ENCODE measurements at regions not wholly inside any gene's neighbourhood (a gene's known extent, or its start where the extent isn't known, plus 50 kb on each side); places are given as distances from the start of the nearest gene placed in this dataset.

DNA sequence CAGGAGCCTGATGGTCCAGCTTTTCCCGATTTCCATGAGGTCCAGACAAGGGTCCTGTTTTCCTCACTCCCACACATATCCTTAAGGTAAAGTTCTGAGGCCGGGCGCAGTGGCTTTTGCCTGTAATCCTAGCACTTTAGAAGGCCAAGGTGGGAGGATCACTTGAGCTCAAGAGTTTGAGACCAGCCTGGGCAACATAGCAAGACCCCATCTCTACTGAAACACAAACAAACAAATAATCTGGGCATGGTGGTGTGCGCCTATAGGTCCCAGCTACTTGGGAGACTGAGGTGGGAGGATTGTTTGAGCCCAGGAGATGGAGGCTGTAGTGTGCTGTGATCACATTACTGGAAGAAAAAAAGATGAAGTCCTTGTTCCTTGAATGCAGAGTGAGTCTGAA lies 53.2 kb upstream of the IYD start:
- Histone ChIP-seq H3K9me2 (ENCODE audit: insufficient read depth, low read length) (no peaks in the 10 kb centered on the region), H3K4me2 (ENCODE audit: low read length) (no peak overlapping the region), H3F3A (ENCODE audit: insufficient read depth, low read length, poor library complexity, severe bottlenecking) (no peaks in the 10 kb centered on the region), H4K20me1 (ENCODE audit: insufficient read depth) (no peaks in the 10 kb centered on the region), H3K9me3 (ENCODE audit: low read length) (no peaks in the 10 kb centered on the region), H3K4me3 (ENCODE audit: low read length) (no peak overlapping the region), H3K27me3 (ENCODE audit: insufficient read depth, low read depth, low read length) (no peaks in the 10 kb centered on the region), H3K79me2 (replicated peaks; ENCODE audit: insufficient read depth, low read length) (no peaks in the 10 kb centered on the region), H2AFZ (ENCODE audit: low read depth, low read length) (no peak overlapping the region), H3K9ac (ENCODE audit: low read length) (no peak overlapping the region), H3K27ac (ENCODE audit: low read length) (no peak overlapping the region), H3K36me3 (ENCODE audit: insufficient read depth, low read length) (no peaks in the 10 kb centered on the region)
- no peak for TF ChIP-seq RAD21 (conservative IDR thresholded peaks at IDR 0.05)
- TF ChIP-seq SMC3 (conservative IDR thresholded peaks at IDR 0.05; ENCODE audit: poor library complexity): no peak
- TF ChIP-seq, protein P1, sequence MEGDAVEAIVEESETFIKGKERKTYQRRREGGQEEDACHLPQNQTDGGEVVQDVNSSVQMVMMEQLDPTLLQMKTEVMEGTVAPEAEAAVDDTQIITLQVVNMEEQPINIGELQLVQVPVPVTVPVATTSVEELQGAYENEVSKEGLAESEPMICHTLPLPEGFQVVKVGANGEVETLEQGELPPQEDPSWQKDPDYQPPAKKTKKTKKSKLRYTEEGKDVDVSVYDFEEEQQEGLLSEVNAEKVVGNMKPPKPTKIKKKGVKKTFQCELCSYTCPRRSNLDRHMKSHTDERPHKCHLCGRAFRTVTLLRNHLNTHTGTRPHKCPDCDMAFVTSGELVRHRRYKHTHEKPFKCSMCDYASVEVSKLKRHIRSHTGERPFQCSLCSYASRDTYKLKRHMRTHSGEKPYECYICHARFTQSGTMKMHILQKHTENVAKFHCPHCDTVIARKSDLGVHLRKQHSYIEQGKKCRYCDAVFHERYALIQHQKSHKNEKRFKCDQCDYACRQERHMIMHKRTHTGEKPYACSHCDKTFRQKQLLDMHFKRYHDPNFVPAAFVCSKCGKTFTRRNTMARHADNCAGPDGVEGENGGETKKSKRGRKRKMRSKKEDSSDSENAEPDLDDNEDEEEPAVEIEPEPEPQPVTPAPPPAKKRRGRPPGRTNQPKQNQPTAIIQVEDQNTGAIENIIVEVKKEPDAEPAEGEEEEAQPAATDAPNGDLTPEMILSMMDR (IDR thresholded peaks at IDR 0.05; ENCODE audit: poor library complexity, severe bottlenecking): no peak
- TF ChIP-seq EP300 (conservative IDR thresholded peaks at IDR 0.05; ENCODE audit: poor library complexity, severe bottlenecking): no peak
- TF ChIP-seq TAF1 (IDR thresholded peaks at IDR 0.05; ENCODE audit: low read depth): no peak
- TF ChIP-seq POLR2AphosphoS5 (IDR thresholded peaks at IDR 0.05): no peak
- TF ChIP-seq MXI1 (conservative IDR thresholded peaks at IDR 0.05; ENCODE audit: poor library complexity, severe bottlenecking): no peak
- TF ChIP-seq EZH2 (IDR thresholded peaks at IDR 0.05; ENCODE audit: borderline replicate concordance, insufficient read depth, low read length, poor library complexity, severe bottlenecking): no peak
- TF ChIP-seq, protein P2, sequence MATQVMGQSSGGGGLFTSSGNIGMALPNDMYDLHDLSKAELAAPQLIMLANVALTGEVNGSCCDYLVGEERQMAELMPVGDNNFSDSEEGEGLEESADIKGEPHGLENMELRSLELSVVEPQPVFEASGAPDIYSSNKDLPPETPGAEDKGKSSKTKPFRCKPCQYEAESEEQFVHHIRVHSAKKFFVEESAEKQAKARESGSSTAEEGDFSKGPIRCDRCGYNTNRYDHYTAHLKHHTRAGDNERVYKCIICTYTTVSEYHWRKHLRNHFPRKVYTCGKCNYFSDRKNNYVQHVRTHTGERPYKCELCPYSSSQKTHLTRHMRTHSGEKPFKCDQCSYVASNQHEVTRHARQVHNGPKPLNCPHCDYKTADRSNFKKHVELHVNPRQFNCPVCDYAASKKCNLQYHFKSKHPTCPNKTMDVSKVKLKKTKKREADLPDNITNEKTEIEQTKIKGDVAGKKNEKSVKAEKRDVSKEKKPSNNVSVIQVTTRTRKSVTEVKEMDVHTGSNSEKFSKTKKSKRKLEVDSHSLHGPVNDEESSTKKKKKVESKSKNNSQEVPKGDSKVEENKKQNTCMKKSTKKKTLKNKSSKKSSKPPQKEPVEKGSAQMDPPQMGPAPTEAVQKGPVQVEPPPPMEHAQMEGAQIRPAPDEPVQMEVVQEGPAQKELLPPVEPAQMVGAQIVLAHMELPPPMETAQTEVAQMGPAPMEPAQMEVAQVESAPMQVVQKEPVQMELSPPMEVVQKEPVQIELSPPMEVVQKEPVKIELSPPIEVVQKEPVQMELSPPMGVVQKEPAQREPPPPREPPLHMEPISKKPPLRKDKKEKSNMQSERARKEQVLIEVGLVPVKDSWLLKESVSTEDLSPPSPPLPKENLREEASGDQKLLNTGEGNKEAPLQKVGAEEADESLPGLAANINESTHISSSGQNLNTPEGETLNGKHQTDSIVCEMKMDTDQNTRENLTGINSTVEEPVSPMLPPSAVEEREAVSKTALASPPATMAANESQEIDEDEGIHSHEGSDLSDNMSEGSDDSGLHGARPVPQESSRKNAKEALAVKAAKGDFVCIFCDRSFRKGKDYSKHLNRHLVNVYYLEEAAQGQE (IDR thresholded peaks at IDR 0.05; ENCODE audit: borderline replicate concordance): no peak

DNA sequence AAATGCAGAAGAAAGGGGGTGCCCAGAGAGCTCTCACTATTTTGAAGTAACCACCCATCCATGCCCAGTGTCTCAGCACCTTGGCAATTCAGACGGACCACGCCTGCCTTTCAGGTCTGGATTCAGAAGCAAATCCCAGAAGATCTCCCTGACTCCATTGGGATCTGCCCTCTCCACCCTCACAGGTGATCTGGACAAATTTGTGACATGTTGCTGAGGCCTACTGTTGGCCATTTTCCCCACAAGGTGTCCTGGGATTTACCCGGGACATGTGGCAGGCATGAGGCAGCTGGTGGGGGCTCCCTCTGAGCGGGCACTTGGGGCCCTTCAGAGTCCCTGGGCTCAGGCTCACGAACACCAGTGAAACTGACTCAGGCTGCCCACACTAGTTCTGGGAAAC lies 51.9 kb upstream of the IYD start:
- Histone ChIP-seq H2AFZ (ENCODE audit: low read depth, low read length) (no peak overlapping the region), H3K27ac (ENCODE audit: low read length) (no peak overlapping the region), H4K20me1 (ENCODE audit: insufficient read depth) (no peaks in the 10 kb centered on the region), H3K9me3 (ENCODE audit: low read length) (no peaks in the 10 kb centered on the region), H3K27me3 (ENCODE audit: insufficient read depth, low read depth, low read length) (no peaks in the 10 kb centered on the region), H3F3A (ENCODE audit: insufficient read depth, low read length, poor library complexity, severe bottlenecking) (no peaks in the 10 kb centered on the region), H3K9me2 (ENCODE audit: insufficient read depth, low read length) (no peaks in the 10 kb centered on the region), H3K79me2 (replicated peaks; ENCODE audit: insufficient read depth, low read length) (no peaks in the 10 kb centered on the region), H3K4me2 (ENCODE audit: low read length) (no peak overlapping the region), H3K4me3 (ENCODE audit: low read length) (no peak overlapping the region), H3K36me3 (ENCODE audit: insufficient read depth, low read length) (no peaks in the 10 kb centered on the region), H3K9ac (ENCODE audit: low read length) (no peak overlapping the region)
- TF ChIP-seq RAD21 (conservative IDR thresholded peaks at IDR 0.05) (no peak), POLR2AphosphoS5 (IDR thresholded peaks at IDR 0.05) (no peak)

All from neural cell (in vitro differentiated cells).